ENCODE measurements at regions not wholly inside any gene's neighbourhood (a gene's known extent, or its start where the extent isn't known, plus 50 kb on each side); places are given as distances from the start of the nearest gene placed in this dataset.

DNA sequence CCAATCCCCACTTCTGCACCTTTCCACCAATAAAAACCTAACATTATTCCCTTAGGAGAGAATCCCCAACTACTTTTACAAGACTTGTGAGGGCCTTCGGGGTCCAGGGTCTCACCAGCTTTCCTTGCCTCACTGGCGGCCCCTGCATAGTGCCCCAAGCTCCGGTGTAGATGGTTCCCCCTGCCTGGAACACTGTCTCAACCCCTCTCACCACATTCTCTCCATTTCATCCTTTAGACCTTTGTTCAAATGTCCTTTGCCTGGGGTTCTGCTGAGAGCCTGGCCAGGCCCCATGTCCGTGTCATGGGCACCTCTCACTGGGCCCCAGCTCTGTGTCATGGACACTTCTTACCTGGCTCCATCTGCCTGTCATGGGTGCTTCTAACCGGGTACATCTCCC is 64.5 kb upstream of the SORCS3 start:
- no peak for TF ChIP-seq CTCF (optimal IDR thresholded peaks at IDR 0.05 in 1 of 3, IDR thresholded peaks at IDR 0.05 in 1 of 3, conservative IDR thresholded peaks at IDR 0.05 in 1 of 3; ENCODE audit: extremely low read depth in 1 of 3, insufficient read depth in 2 of 3, low read length in 3 of 3)
- TF ChIP-seq EZH2 (IDR thresholded peaks at IDR 0.05; ENCODE audit: low read length) = no peak
